GM10266 (cell line): ENCODE measurements at regions not wholly inside any gene's neighbourhood (a gene's known extent, or its start where the extent isn't known, plus 50 kb on each side); places are given as distances from the start of the nearest gene placed in this dataset.

Experiments
- DNase-seq: peaks from one replicate; pipeline ENCODE4 v3.0.0; 2012; ENCODE audit errors: extremely low spot score
- TF ChIP-seq, protein P1 (sequence below): IDR thresholded peaks from 2 replicates; pipeline ENCODE4 v1.5.1; 2012; ENCODE audit warnings: mild to moderate bottlenecking, low read depth; ENCODE audit not compliant: control insufficient read depth, insufficient read depth; ENCODE audit errors: missing control alignments

DNA sequence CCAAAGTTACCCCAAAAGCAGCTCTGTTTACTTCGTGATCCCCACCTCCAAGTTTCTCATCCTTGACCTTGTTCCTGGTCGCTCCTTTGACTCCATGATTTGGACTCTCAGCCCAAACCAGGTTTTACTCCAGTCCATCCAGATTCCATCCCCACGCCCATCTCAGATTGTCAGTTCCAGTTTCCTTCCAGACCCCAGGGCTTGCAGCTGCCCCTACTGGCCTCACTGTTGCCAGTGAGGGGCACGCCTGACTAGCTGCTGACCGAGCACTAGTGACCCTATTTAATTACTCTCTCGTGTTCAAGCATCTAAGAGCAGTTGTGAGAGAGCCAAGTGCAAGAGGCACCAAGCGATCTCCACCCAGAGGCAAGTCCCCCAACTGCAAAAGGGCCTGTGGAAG lies 155.1 kb upstream of the FUT8 start:
- TF ChIP-seq, protein P1, sequence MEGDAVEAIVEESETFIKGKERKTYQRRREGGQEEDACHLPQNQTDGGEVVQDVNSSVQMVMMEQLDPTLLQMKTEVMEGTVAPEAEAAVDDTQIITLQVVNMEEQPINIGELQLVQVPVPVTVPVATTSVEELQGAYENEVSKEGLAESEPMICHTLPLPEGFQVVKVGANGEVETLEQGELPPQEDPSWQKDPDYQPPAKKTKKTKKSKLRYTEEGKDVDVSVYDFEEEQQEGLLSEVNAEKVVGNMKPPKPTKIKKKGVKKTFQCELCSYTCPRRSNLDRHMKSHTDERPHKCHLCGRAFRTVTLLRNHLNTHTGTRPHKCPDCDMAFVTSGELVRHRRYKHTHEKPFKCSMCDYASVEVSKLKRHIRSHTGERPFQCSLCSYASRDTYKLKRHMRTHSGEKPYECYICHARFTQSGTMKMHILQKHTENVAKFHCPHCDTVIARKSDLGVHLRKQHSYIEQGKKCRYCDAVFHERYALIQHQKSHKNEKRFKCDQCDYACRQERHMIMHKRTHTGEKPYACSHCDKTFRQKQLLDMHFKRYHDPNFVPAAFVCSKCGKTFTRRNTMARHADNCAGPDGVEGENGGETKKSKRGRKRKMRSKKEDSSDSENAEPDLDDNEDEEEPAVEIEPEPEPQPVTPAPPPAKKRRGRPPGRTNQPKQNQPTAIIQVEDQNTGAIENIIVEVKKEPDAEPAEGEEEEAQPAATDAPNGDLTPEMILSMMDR = no peak
- no peak for DNase-seq

DNA sequence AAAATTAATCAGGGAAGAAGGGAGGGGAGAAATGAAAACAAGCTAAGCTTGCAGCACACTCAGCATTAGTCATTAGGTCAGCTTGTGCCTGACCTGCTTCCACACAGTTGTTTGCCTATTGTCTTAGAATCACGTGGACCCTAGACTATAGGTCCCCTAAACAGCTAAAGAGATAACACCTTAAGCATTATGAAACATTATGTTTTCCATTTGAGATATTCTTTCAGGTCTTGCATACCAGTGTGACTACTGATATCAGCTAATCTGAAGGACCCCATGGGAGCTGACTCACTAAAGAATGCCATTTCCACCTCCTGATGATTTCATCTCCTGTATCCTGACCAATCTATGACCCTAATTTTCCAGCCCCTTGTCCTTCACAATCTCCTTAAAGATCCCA lies 154.1 kb upstream of the FUT8 start:
- no peak for DNase-seq
- TF ChIP-seq, protein P1 = no peak

DNA sequence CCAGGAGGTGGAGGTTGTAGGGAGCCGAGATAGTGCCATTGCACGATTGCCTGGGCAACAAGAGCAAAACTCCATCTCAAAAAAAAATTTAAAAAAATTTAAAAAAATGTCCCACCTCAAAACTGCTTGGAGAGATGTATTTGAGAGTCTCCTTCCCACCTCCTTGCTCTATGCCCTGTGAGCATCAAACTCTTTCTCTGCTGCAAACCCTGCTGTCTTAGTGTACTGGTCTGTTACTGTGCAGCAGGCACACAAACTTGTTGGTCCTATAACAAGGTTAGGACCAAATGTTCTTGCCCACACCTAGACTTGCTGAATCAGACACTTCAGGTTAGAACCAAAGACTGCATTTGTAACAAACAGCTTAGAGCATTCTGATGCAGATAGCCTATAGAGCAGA lies 153.5 kb upstream of the FUT8 start:
- DNase-seq = no peak
- TF ChIP-seq, protein P1 = no peak

GRCh38 chr14:65260786-65261185 lies 151.7 kb upstream of the FUT8 start:
- TF ChIP-seq, protein P1 = no peak
- no peak for DNase-seq

GRCh38 chr14:65261425-65261920 lies 151.1 kb upstream of the FUT8 start:
- TF ChIP-seq, protein P1 = no peak
- DNase-seq = no peak

- TF ChIP-seq, protein P1 = no peak
- no peak for DNase-seq
Measured at GRCh38 chr14:65261946-65262345, 150.6 kb upstream of the FUT8 start.

DNA sequence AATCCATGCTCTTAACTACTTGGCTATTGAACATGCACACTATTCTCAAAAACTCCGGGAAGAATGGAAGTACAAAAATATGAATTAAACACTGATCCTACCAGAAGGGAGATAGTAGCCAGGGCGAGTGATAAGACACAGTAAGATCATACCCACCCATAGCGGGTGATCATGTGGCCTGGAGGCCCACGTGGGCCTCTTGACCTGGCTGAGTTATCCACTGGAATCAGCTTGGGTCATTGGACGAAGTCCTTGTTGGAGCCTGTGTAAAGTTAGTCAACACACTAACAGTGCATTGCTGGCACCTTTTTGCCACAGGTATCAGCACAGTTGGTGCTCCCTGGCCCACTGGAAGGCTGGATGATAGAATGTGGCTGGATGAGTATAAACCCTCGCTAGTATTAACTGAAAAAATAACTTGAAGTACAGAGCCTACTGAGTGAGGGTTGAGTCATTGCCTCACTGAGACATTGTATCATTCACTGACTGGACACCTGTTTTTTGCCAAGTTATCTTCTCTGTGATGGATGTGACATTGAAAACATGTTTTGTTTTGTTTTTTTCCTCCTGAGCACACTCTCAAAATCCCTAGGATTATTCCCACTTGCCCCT lies 149.2 kb upstream of the FUT8 start:
- TF ChIP-seq, protein P1 = no peak
- no peak for DNase-seq
